Body of pancreas (tissue), 4 donors: ENCODE measurements at regions not wholly inside any gene's neighbourhood (a gene's known extent, or its start where the extent isn't known, plus 50 kb on each side); places are given as distances from the start of the nearest gene placed in this dataset.

Source experiments
- ATAC-seq: fragments of 150-250 bp; one replicate; pipeline ENCODE4 v1.9.1; 2016
- DNase-seq, 4 donors: peaks; one replicate each; pipeline ENCODE4 v3.0.0-alpha.2; 2019
- H3K27ac ChIP-seq, 4 donors: fragments of 200-600 bp; sonication (generic); 1 replicate in 3 of 4; 2 replicates in 1 of 4; pipeline versions ENCODE4 v1.5.1 to v1.6.1; 2016 to 2019; ENCODE audit warnings: mild to moderate bottlenecking in 1 of 4, mixed read lengths in 1 of 4, moderate library complexity in 1 of 4
- H3K27me3 ChIP-seq, 2 donors: fragments of 200-600 bp; sonication (generic); one replicate each; pipeline ENCODE4 v1.6.0; 2016; ENCODE audit warnings: mild to moderate bottlenecking in 1 of 2
- H3K36me3 ChIP-seq, 2 donors: fragments of 200-600 bp; sonication (generic); replicated peaks in 1 of 2; 2 replicates each; pipeline ENCODE4 v1.5.1; 2016; ENCODE audit warnings: low read depth in 2 of 2; ENCODE audit not compliant: insufficient read depth in 1 of 2
- H3K4me1 ChIP-seq: fragments of 200-600 bp; sonication (generic); one replicate; pipeline ENCODE4 v1.6.0; 2016
- H3K4me3 ChIP-seq, 2 donors: fragments of 200-600 bp; sonication (generic); 1 replicate in 1 of 2; 2 replicates in 1 of 2; pipeline ENCODE4 v1.5.1; 2016 to 2019
- H3K9me3 ChIP-seq, 3 donors: fragments of 200-600 bp; sonication (generic); 1 replicate in 2 of 3; 2 replicates in 1 of 3; pipeline ENCODE4 v1.5.1; 2016
- POLR2A ChIP-seq, 3 donors: fragments of 450-650 bp; IDR thresholded peaks; one replicate each; pipeline ENCODE4 v1.6.1; 2016; ENCODE audit warnings: antibody characterized with exemption in 3 of 3, mild to moderate bottlenecking in 2 of 3
- WGBS, 2 donors: methylation state at CpG; one replicate each; pipeline ENCODE4 v1.1.5; 2017; 5-methylcytosine and 5-hydroxymethylcytosine counted together
- intact Hi-C: fragments of 100-400 bp; cut with DNase I; formaldehyde crosslinking; loops from one replicate; pipeline ENCODE4 v1.15.1; 2023
- TF ChIP-seq, protein P1 (sequence below), 7 experiments: fragments of 450-650 bp in 4 of 7; fragments of 200-600 bp in 3 of 7; sonication (generic) in 3 of 7; IDR thresholded peaks; one replicate each; pipeline ENCODE4 v1.5.1; 2016 to 2019; ENCODE audit warnings: antibody characterized with exemption in 7 of 7

GRCh38 chr15:31598620-31599019, 272.0 kb downstream of the KLF13 start:
- intact Hi-C loops: no loop called here

GRCh38 chr15:31605467-31605931, 278.9 kb downstream of the KLF13 start:
- no peaks in the 10 kb centered on the region for H3K4me1 ChIP-seq
- H3K9me3 ChIP-seq: no peaks in the 10 kb centered on the region
- TF ChIP-seq POLR2A (IDR thresholded peaks at IDR 0.05): no peak
- TF ChIP-seq, protein P1, sequence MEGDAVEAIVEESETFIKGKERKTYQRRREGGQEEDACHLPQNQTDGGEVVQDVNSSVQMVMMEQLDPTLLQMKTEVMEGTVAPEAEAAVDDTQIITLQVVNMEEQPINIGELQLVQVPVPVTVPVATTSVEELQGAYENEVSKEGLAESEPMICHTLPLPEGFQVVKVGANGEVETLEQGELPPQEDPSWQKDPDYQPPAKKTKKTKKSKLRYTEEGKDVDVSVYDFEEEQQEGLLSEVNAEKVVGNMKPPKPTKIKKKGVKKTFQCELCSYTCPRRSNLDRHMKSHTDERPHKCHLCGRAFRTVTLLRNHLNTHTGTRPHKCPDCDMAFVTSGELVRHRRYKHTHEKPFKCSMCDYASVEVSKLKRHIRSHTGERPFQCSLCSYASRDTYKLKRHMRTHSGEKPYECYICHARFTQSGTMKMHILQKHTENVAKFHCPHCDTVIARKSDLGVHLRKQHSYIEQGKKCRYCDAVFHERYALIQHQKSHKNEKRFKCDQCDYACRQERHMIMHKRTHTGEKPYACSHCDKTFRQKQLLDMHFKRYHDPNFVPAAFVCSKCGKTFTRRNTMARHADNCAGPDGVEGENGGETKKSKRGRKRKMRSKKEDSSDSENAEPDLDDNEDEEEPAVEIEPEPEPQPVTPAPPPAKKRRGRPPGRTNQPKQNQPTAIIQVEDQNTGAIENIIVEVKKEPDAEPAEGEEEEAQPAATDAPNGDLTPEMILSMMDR (IDR thresholded peaks at IDR 0.05): no peak
- no peak overlapping the region for H3K27ac ChIP-seq
- ATAC-seq (no peak), DNase-seq (no peak)
- intact Hi-C loops: no loop called here
- H3K4me3 ChIP-seq: no peak overlapping the region
- H3K27me3 ChIP-seq: no peaks in the 10 kb centered on the region
- no peaks in the 10 kb centered on the region for H3K36me3 ChIP-seq
- 66 to 77% methylated on average over 8 to 9 of the region's 9 CpGs for WGBS, 2 donors

More at GRCh38 chr15:31598620-31599019, 272.0 kb downstream of the KLF13 start:
- Histone ChIP-seq H3K4me3 (no peak overlapping the region), H3K27me3 (no peaks in the 10 kb centered on the region), H3K27ac (no peak overlapping the region), H3K4me1 (no peaks in the 10 kb centered on the region), H3K36me3 (no peaks in the 10 kb centered on the region), H3K9me3 (no peaks in the 10 kb centered on the region)
- WGBS, 2 donors: 51% methylated on average over 7 of the region's 7 CpGs; no CpG with 5 or more reads in 1 of the 2 donors
- DNase-seq (no peak), ATAC-seq (no peak)
- TF ChIP-seq, protein P1 (IDR thresholded peaks at IDR 0.05): no peak
- no peak for TF ChIP-seq POLR2A (IDR thresholded peaks at IDR 0.05)

GRCh38 chr15:31606194-31606669, 279.6 kb downstream of the KLF13 start:
- Histone ChIP-seq H3K9me3 (no peaks in the 10 kb centered on the region), H3K27ac (no peak overlapping the region), H3K27me3 (no peaks in the 10 kb centered on the region), H3K4me3 (no peak overlapping the region), H3K36me3 (no peaks in the 10 kb centered on the region), H3K4me1 (no peaks in the 10 kb centered on the region)
- DNase-seq: no peak
- TF ChIP-seq, protein P1 (IDR thresholded peaks at IDR 0.05): no peak
- TF ChIP-seq POLR2A (IDR thresholded peaks at IDR 0.05): no peak
- intact Hi-C loops: no loop called here
- ATAC-seq: no peak
- 86 to 93% methylated on average over 5 of the region's 5 CpGs for WGBS, 2 donors

DNA sequence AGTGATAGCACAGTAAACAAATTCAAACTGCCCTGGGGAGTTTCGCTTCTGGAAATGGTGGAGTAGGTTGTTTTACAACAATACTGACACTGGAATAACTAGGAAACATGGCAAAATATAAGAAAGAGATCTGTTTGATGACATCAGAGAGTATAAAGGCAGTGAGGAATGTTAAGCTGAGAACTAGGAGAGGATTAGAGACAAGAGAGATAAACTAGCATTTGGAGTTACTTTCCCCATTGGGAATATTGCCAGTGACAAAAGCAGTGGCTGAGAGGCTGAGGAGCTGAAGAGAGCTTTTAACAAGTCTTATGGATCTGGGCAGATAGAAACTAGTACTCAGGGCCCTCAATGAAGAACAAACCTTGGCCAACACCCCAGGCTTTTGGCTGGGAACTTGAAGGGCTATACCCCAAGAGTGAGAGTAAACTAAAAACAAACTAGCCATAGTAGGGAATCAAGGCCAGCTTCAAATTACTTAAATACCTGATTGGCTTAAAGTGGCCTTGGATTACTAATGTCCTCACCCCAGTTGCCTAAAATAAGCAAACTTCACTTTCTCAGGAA, 280.4 kb downstream of the KLF13 start:
- no peak for DNase-seq
- 80 to 87% methylated on average over 1 of the region's 1 CpG for WGBS, 2 donors
- ATAC-seq: no peak
- Histone ChIP-seq H3K4me1 (no peaks in the 10 kb centered on the region), H3K9me3 (no peaks in the 10 kb centered on the region), H3K4me3 (no peak overlapping the region), H3K27ac (no peak overlapping the region), H3K27me3 (no peaks in the 10 kb centered on the region), H3K36me3 (no peaks in the 10 kb centered on the region)
- TF ChIP-seq POLR2A (IDR thresholded peaks at IDR 0.05): no peak
- TF ChIP-seq, protein P1 (IDR thresholded peaks at IDR 0.05): no peak
- intact Hi-C loops: no loop called here

- intact Hi-C loops: no loop called here
- H3K27me3 ChIP-seq: no peaks in the 10 kb centered on the region
- ATAC-seq (no peak), DNase-seq (no peak)
- H3K27ac ChIP-seq: no peak overlapping the region
- no peak for TF ChIP-seq POLR2A (IDR thresholded peaks at IDR 0.05)
- TF ChIP-seq, protein P1 (IDR thresholded peaks at IDR 0.05): no peak
- no peaks in the 10 kb centered on the region for H3K9me3 ChIP-seq
- H3K4me1 ChIP-seq: no peaks in the 10 kb centered on the region
- WGBS, 2 donors: 95 to 98% methylated on average over 3 of the region's 3 CpGs
- no peak overlapping the region for H3K4me3 ChIP-seq
- H3K36me3 ChIP-seq: no peaks in the 10 kb centered on the region
These were observed 281.0 kb downstream of the KLF13 start for GRCh38 chr15:31607656-31608055.
